Fibroblast of pulmonary artery (primary cell): ENCODE measurements at regions not wholly inside any gene's neighbourhood (a gene's known extent, or its start where the extent isn't known, plus 50 kb on each side); places are given as distances from the start of the nearest gene placed in this dataset.

ENCODE experiments used
- DNase-seq: peaks from one replicate; pipeline ENCODE4 v3.0.0-alpha.2; 2010; ENCODE audit warnings: low read depth
- H3K4me3 ChIP-seq: replicated peaks from 2 replicates; pipeline ENCODE4 v1.5.1; 2011; ENCODE audit warnings: low read depth, mild to moderate bottlenecking, control low read depth, low read length, moderate library complexity
- CTCF ChIP-seq: IDR thresholded peaks from 2 replicates; pipeline ENCODE4 v1.5.1; 2011; ENCODE audit warnings: mild to moderate bottlenecking, control low read depth, low read length, inconsistent platforms; ENCODE audit errors: missing control alignments

DNA sequence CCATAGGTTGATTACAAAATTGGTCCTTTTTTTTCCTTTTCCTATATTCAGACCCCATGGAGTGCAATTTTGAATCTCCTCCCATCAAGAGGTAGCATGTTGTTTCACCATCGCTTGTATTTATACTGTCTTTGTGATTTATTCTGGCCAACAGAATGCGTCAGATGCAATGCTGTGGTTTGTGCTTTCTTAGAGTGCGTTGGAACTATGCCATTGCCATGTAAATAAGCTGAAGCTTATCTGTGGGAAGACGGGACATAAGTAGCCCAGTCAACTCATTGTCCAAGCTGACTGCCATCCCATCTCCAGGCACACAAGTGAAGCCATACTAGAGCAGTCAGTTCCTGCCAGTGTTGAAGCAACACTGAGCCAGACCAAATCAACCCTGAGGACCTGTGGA, 1339.3 kb upstream of the GOT2 start:
- no peak for DNase-seq
- TF ChIP-seq CTCF: no peak
- H3K4me3 ChIP-seq: no peak overlapping the region

DNA sequence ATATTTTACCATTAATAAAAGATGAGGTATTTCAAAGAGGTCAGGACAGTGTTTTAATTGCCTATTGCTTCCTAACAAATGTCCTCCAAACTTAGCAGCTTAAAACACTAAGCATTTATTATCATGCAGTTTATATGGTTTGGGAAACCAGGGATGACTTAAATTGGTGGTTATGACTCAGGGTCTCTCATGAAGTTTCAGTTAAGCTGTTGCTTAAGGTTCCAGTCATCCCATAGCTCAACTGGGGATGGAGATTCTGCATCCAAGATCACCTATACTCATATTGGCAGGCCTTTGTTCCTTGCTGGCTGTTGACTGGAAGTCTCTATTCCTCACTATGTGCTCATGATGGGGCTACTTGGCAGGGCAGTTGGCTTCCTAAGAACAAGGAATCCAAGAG, 1329.9 kb upstream of the GOT2 start:
- no peak overlapping the region for H3K4me3 ChIP-seq
- no peak for TF ChIP-seq CTCF
- DNase-seq: no peak

GRCh38 chr16:60061396-60061795, 1327.3 kb upstream of the GOT2 start:
- DNase-seq: no peak
- no peak overlapping the region for H3K4me3 ChIP-seq
- no peak for TF ChIP-seq CTCF

GRCh38 chr16:60060731-60061130, 1326.6 kb upstream of the GOT2 start:
- no peak for DNase-seq
- no peak overlapping the region for H3K4me3 ChIP-seq
- TF ChIP-seq CTCF: no peak

DNA sequence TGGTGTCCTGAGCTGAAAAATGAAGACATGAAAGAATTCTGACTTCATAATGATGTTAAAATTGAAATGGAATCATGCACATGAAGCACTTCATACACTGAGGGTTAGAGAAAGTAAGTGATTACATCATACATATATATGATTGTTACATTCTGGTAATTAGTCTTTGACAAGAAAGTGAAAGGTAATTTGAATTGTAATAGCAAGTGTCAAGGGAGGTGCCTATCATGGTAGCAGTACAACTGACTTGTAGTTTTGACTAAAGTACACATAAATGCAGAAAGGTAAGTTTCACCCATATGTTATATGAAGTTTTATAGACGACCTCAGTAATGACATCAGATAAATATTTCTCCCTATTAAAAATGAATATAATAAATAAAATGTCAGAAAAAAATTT, 1325.0 kb upstream of the GOT2 start:
- H3K4me3 ChIP-seq: no peak overlapping the region
- no peak for TF ChIP-seq CTCF
- DNase-seq: no peak

GRCh38 chr16:60041671-60042070, 1307.6 kb upstream of the GOT2 start:
- no peak for TF ChIP-seq CTCF
- no peak overlapping the region for H3K4me3 ChIP-seq
- no peak for DNase-seq

DNA sequence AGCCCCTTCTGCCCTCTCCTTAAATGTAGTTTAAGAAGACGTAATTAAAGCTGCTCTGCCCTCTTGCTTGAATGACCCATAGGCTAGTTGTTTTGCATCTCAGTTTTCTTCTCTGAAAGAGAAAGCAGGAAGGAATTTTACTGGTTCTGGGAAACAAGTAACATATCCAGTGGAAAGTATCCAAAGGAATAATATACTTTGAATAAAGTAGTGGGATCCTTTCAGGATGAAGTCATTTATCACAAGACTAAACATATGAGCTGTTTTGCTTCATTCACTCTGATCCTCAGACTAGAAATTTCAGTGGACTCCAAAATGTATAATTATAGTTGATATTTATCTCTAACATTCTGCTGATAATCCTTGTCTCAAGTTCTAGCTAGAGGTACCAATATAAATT, 1297.6 kb upstream of the GOT2 start:
- H3K4me3 ChIP-seq: no peak overlapping the region
- no peak for DNase-seq
- no peak for TF ChIP-seq CTCF
